Endothelial cell of umbilical vein (primary cell): ENCODE measurements at regions not wholly inside any gene's neighbourhood (a gene's known extent, or its start where the extent isn't known, plus 50 kb on each side); places are given as distances from the start of the nearest gene placed in this dataset.

Experiments
- BruUV-seq: library from RNA; stranded (reverse); fragments of 400-500 nt; replicated peaks from 2 replicates; lab custom pipeline; 2021; lab: Mats Ljungman, UMichigan
- CTCF ChIA-PET: fragments of 300-600, 350-600 bp; sonication (Branson Sonifier 250); formaldehyde crosslinking; loops from one replicate; lab custom pipeline; 2021; ENCODE audit warnings: antibody characterized with exemption, inconsistent platforms; lab: Charles Lee
- POLR2A ChIA-PET: fragments of 300-600, 350-600 bp; sonication (Branson Sonifier 250); formaldehyde crosslinking; loops from one replicate; lab custom pipeline; 2021; ENCODE audit warnings: antibody characterized with exemption, inconsistent platforms; lab: Charles Lee
- DNase-seq: peaks from one replicate; pipeline ENCODE4 v3.0.0-alpha.2; 2011; ENCODE audit warnings: low read depth, low spot score
- FAIRE-seq: peaks from 2 replicates; lab custom pipeline; 2011; peaks lifted over from hg19 to GRCh38; lab: Jason Lieb, UNC
- H2AFZ ChIP-seq: 2 replicates; pipeline ENCODE4 v1.6.0; 2012; ENCODE audit warnings: low read depth, low read length, control low read depth, inconsistent platforms
- H3K27ac ChIP-seq: 2 replicates; pipeline ENCODE4 v1.5.1; 2011; ENCODE audit warnings: low read depth, mild to moderate bottlenecking, control low read depth, low read length, moderate library complexity; ENCODE audit not compliant: insufficient read depth
- H3K27me3 ChIP-seq, 2 experiments: 2 replicates each; pipeline versions ENCODE4 v1.6.0 to v1.6.1; 2011; ENCODE audit warnings: low read length in 2 of 2, mixed read lengths in 1 of 2; ENCODE audit not compliant: control insufficient read depth in 2 of 2, insufficient read depth in 2 of 2
- H3K36me3 ChIP-seq, 2 experiments: 2 replicates in 1 of 2; 3 replicates in 1 of 2; pipeline ENCODE4 v1.5.1; 2011; ENCODE audit warnings: low read length in 2 of 2, mild to moderate bottlenecking in 1 of 2, moderate library complexity in 1 of 2; ENCODE audit not compliant: control insufficient read depth in 2 of 2, insufficient read depth in 2 of 2; ENCODE audit errors: extremely low read depth in 1 of 2
- H3K4me1 ChIP-seq: 3 replicates; pipeline ENCODE4 v1.5.1; 2011; ENCODE audit warnings: mild to moderate bottlenecking, low read length; ENCODE audit not compliant: control insufficient read depth, insufficient read depth; ENCODE audit errors: extremely low read depth
- H3K4me2 ChIP-seq: 2 replicates; pipeline ENCODE4 v1.6.1; 2011; ENCODE audit warnings: low read length, control low read depth, mixed read lengths; ENCODE audit not compliant: insufficient read depth
- H3K4me3 ChIP-seq, 3 experiments: fragments of 200-600 bp in 1 of 3; sonication (generic), shearing (Covaris generic) in 1 of 3; replicated peaks in 1 of 3; 2 replicates each; pipeline ENCODE4 v1.5.1; 2011 to 2016; ENCODE audit warnings: control low read depth in 3 of 3, low read length in 3 of 3, mild to moderate bottlenecking in 2 of 3, inconsistent platforms in 1 of 3, low read depth in 1 of 3, moderate library complexity in 1 of 3; ENCODE audit not compliant: insufficient read depth in 1 of 3
- H3K79me2 ChIP-seq: 2 replicates; pipeline ENCODE4 v1.6.0; 2012; ENCODE audit warnings: low read length, inconsistent platforms; ENCODE audit not compliant: control insufficient read depth, insufficient read depth
- H3K9ac ChIP-seq: replicated peaks from 2 replicates; pipeline ENCODE3; 2011; ENCODE audit warnings: low read length, control low read depth; ENCODE audit not compliant: insufficient read depth; ENCODE audit errors: extremely low read depth
- H3K9me1 ChIP-seq: replicated peaks from 3 replicates; pipeline ENCODE4 v1.6.0; 2011; ENCODE audit warnings: mild to moderate bottlenecking, low read length; ENCODE audit not compliant: control insufficient read depth, insufficient read depth; ENCODE audit errors: extremely low read depth
- H3K9me3 ChIP-seq: replicated peaks from 2 replicates; pipeline ENCODE4 v1.5.1; 2012; ENCODE audit warnings: low read length, inconsistent platforms; ENCODE audit not compliant: control insufficient read depth, insufficient read depth
- H4K20me1 ChIP-seq: replicated peaks from 2 replicates; pipeline ENCODE3; 2011; ENCODE audit warnings: mild to moderate bottlenecking, low read length; ENCODE audit not compliant: control insufficient read depth, insufficient read depth; ENCODE audit errors: extremely low read depth
- CTCF ChIP-seq, 2 donors: IDR thresholded peaks; 1 replicate in 1 of 2; 2 replicates in 1 of 2; pipeline ENCODE4 v1.5.1; 2011; ENCODE audit warnings: low read length in 2 of 2, mild to moderate bottlenecking in 2 of 2, moderate library complexity in 2 of 2, control low read depth in 1 of 2, inconsistent platforms in 1 of 2, low read depth in 1 of 2; ENCODE audit not compliant: insufficient read depth in 1 of 2; ENCODE audit errors: extremely low read depth in 1 of 2
- EZH2 ChIP-seq: IDR thresholded peaks from 2 replicates; pipeline ENCODE4 v1.6.1; 2012; ENCODE audit warnings: borderline replicate concordance, low read depth, mild to moderate bottlenecking, moderate library complexity, low read length, inconsistent platforms; ENCODE audit not compliant: severe bottlenecking
- FOS ChIP-seq: IDR thresholded peaks from 2 replicates; pipeline ENCODE4 v1.6.1; 2011; ENCODE audit warnings: mild to moderate bottlenecking, low read length, moderate library complexity, borderline replicate concordance; ENCODE audit not compliant: insufficient read depth
- GATA2 ChIP-seq: IDR thresholded peaks from 2 replicates; pipeline ENCODE4 v1.7.0; 2011; ENCODE audit warnings: low read depth, mild to moderate bottlenecking, moderate library complexity, mixed read lengths, low read length; ENCODE audit not compliant: insufficient read length, insufficient read depth
- JUN ChIP-seq: IDR thresholded peaks from 2 replicates; pipeline ENCODE4 v1.6.1; 2011; ENCODE audit warnings: borderline replicate concordance, low read depth; ENCODE audit not compliant: insufficient read length, insufficient read depth
- MAX ChIP-seq: IDR thresholded peaks from 2 replicates; pipeline ENCODE4 v1.6.1; 2011; ENCODE audit not compliant: insufficient read depth, insufficient read length
- MYC ChIP-seq: IDR thresholded peaks from one replicate; pipeline ENCODE4 v1.6.1; 2011; ENCODE audit warnings: mild to moderate bottlenecking, low read depth, low read length
- POLR2A ChIP-seq: IDR thresholded peaks from 2 replicates; pipeline ENCODE4 v1.6.1; 2012; ENCODE audit warnings: low read depth, mild to moderate bottlenecking, control low read depth, low read length
- POLR2AphosphoS5 ChIP-seq: IDR thresholded peaks from 2 replicates; pipeline ENCODE4 v1.6.1; 2012; ENCODE audit warnings: low read depth, mild to moderate bottlenecking, control low read depth, low read length, moderate library complexity; ENCODE audit not compliant: insufficient read depth
- dilution Hi-C: fragments of 300-500 bp; cut with MboI; formaldehyde crosslinking; loops from one replicate; pipeline ENCODE4 v1.15.0; 2019; ENCODE audit warnings: low sequenced_read_pairs; ENCODE audit not compliant: extremely low pct_ligation_motif_present
- intact Hi-C: fragments of 100-400 bp; cut with micrococcal nuclease; formaldehyde crosslinking; loops from one replicate; pipeline ENCODE4 v1.10.0; 2022

GRCh38 chr11:116301141-116301540, 471.6 kb downstream of the BUD13 start:
- Histone ChIP-seq H2AFZ (no peak overlapping the region), H3K27ac (no peak overlapping the region), H3K4me2 (no peak overlapping the region), H3K27me3 (no peaks in the 10 kb centered on the region), H3K9ac (no peak overlapping the region), H3K79me2 (no peaks in the 10 kb centered on the region), H3K9me3 (no peaks in the 10 kb centered on the region), H3K9me1 (no peaks in the 10 kb centered on the region), H3K4me1 (no peaks in the 10 kb centered on the region), H3K36me3 (no peaks in the 10 kb centered on the region), H3K4me3 (no peak overlapping the region), H4K20me1 (no peaks in the 10 kb centered on the region)
- no peak for FAIRE-seq
- intact Hi-C loops (no loop called here), dilution Hi-C loops (no loop called here)
- ChIA-PET CTCF (interaction anchor here (1.1 kb wide), 1 partner anchor 12 kb away, joined by 3 read pairs; no protein-coding TSS in a partner anchor), POLR2A (no interaction called here)
- TF ChIP-seq POLR2A (no peak), MAX (no peak), FOS (no peak)
- DNase-seq, result no peak
- no TSS peak for BruUV-seq

GRCh38 chr11:116300232-116300631, 472.6 kb downstream of the BUD13 start:
- BruUV-seq, result no TSS peak
- TF ChIP-seq JUN (no peak), MYC (no peak), CTCF (IDR thresholded peaks at IDR 0.05; ENCODE audit: extremely low read depth in 1 of 2, insufficient read depth in 1 of 2, low read depth in 1 of 2, low read length in 2 of 2) (no peak), MAX (no peak), FOS (no peak), GATA2 (no peak), POLR2AphosphoS5 (no peak), POLR2A (no peak), EZH2 (no peak)
- Histone ChIP-seq H3K27me3 (no peaks in the 10 kb centered on the region), H3K9me1 (no peaks in the 10 kb centered on the region), H3K4me3 (no peak overlapping the region), H3K9ac (no peak overlapping the region), H2AFZ (no peak overlapping the region), H3K36me3 (no peaks in the 10 kb centered on the region), H3K4me1 (no peaks in the 10 kb centered on the region), H3K4me2 (no peak overlapping the region), H4K20me1 (no peaks in the 10 kb centered on the region), H3K79me2 (no peaks in the 10 kb centered on the region), H3K27ac (no peak overlapping the region), H3K9me3 (no peaks in the 10 kb centered on the region)
- dilution Hi-C loops (no loop called here), intact Hi-C loops (no loop called here)
- CTCF ChIA-PET, result no interaction called here
- no peak for DNase-seq
- POLR2A ChIA-PET, result no interaction called here
- no peak for FAIRE-seq
